ENCODE measurements at regions not wholly inside any gene's neighbourhood (a gene's known extent, or its start where the extent isn't known, plus 50 kb on each side); places are given as distances from the start of the nearest gene placed in this dataset.

DNA sequence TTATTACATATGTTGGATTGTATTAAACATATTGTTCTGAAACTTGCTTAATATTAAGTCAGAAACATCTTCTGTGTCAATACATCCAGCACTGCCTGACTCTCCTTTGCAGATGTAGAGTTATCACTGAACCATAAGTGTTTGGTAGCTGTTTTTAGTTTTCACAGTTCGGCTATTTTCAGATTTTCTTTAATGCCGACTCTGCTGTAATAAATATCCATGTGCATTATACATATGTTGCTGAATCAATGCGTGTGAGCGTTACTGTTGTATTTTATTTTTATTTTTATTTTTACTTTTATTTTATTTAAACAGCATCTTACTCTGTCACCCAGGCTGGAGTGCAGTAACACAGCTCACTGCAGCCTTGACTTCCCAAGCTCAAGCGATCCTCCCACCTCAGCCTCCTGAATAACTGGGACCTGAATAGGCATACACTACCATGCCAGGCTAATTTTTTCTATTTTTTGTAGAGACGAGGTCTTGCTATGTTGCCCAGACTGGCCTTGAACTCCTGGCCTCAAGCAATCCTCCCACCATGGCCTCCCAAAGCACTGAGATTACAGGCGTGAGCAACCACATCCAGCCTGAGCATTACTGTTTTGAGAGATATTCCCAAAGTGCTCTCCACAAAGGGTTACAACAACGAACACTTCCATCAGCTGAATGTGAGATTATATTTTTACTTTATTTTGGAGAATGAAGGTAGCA, 50.7 kb upstream of the NOCT start:
- ATAC-seq (no peak), DNase-seq (ENCODE audit: low spot score) (no peak)

DNA sequence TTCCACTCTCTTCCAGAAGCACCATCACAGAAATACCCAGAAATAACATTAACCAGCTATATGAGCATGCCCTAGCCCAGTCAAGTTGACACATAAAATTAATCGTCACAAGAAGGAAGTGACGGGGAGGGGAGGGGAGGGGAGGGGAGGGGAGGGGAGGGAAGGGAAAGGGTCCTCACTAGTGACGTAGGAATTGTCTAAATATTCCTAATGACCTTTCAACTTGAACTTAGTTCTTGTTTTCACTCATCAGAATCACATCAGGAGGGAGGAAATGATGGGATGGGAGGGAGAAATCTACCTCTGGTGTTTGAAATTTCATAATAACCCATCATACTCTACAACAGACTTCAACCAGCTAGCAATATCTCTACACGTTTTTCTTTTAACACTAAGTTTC, 52.2 kb upstream of the NOCT start:
- ATAC-seq (no peak), DNase-seq (ENCODE audit: low spot score) (no peak)
- intact Hi-C loops (cut with DNase I): no loop called here

More for the DNA sequence above, 50.7 kb upstream of the NOCT start:
- intact Hi-C loops (cut with DNase I): no loop called here

GRCh38 chr4:138961664-138962063, 53.9 kb upstream of the NOCT start:
- intact Hi-C loops (cut with DNase I): no loop called here
- ATAC-seq (peak; percentile 87), DNase-seq (ENCODE audit: low spot score) (no peak)

DNA sequence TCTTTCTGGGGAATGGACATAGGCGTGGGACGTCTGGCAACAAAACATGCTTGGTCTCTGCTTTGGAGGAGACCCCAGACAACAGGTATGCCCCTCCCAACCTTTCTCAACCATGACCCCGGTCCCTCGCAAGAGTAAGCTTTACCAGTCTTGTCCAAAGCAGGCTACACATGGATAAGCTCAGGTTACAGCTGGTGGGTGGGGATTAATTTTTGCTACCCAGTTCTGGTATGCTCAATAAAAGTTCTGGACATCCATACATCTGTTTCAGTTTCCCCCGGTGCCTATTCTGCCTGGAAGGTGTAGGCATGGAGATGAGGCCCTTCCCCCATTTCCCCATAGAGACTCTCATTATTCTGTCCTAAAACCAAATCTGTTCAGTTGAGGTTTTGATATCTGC, 54.5 kb upstream of the NOCT start:
- no peak for DNase-seq (ENCODE audit: low spot score)
- ATAC-seq: peak; percentile 45
- intact Hi-C loops (cut with DNase I): no loop called here

DNA sequence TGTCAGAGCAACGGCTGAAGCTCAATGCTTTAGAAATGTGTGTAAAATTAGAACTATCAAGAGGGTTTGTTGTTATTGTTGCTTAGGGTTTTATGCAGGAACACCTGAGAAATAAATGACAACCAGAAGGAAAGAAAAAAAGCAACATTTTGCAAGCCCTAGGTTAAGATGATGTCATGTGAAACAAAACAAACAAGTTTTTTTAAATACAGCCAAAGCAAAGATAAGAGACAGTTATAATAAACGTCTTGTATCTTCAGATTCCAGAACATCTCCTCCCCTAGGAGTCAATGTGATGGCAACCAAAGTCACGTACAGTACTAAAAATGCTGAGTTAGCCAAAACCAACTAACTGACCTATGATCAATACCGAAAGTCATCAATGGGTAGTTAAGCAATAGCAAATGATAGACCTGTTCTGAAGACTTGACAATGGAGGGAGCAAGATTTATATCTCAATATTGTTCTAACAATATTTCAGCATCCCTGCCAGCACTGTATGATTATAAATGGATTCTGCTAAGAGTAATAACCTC, 55.3 kb upstream of the NOCT start:
- intact Hi-C loops (cut with DNase I): no loop called here
- ATAC-seq (no peak), DNase-seq (ENCODE audit: low spot score) (no peak)

GRCh38 chr4:138959097-138959815, 56.3 kb upstream of the NOCT start:
- no peak for DNase-seq (ENCODE audit: low spot score)
- ATAC-seq: no peak
- intact Hi-C loops (cut with DNase I): no loop called here

- intact Hi-C loops (cut with DNase I): no loop called here
- no peak for ATAC-seq
Measured at GRCh38 chr4:138958519-138958918, 57.1 kb upstream of the NOCT start.

GRCh38 chr4:138957302-138957701, 58.3 kb upstream of the NOCT start:
- intact Hi-C loops (cut with DNase I): no loop called here
- DNase-seq (ENCODE audit: low spot score) (no peak), ATAC-seq (no peak)

More at GRCh38 chr4:138958519-138958918, 57.1 kb upstream of the NOCT start:
- DNase-seq (ENCODE audit: low spot score): no peak

DNA sequence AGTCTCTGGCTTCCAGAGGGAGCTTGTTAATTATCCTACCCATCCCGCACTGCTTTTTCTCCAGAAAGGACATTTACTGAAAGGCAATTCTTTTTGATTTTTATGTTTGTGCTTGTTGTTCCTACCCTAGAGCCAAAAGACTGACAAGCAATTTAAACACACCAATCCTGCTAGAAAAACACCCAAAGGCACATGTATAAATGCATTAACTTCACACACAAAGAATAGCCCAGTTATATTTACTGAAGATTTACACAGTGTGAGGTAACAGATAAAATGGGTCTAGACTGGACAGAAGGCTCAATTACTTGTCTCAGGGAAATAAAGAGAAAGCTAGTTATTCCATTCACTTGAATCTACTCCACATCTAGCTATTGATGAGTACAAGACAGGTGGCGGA, 61.2 kb upstream of the NOCT start:
- DNase-seq (ENCODE audit: low spot score) (no peak), ATAC-seq (peak; percentile 10)
- intact Hi-C loops (cut with DNase I): no loop called here

DNA sequence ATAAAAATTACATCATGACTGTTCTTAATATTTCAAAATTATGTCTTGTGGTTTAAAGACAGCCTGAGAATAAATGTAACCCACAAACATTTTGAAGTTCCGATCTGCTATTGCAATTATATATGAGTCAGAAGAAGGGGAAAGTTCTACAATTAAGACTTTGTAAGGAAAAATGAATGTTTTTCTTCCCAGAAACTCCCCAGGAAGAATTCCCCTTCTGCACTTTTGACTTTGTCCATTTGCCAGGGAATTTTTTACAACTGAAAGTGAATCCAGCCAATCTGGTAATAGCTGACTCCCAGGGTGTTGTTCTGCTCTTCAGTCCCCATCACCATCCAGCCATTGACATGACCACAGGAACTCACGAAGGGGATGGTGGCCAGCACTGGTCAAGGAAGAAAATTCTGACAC, 61.6 kb upstream of the NOCT start:
- no peak for DNase-seq (ENCODE audit: low spot score)
- intact Hi-C loops (cut with DNase I): no loop called here
- ATAC-seq: peak; percentile 90

- intact Hi-C loops (cut with DNase I): no loop called here
Measured at GRCh38 chr4:138952411-138952810, 63.2 kb upstream of the NOCT start.

GRCh38 chr4:138951764-138952163, 63.8 kb upstream of the NOCT start:
- DNase-seq (ENCODE audit: low spot score): no peak
- ATAC-seq: no peak
- intact Hi-C loops (cut with DNase I): no loop called here

More at GRCh38 chr4:138952411-138952810, 63.2 kb upstream of the NOCT start:
- DNase-seq (ENCODE audit: low spot score) (no peak), ATAC-seq (no peak)

GRCh38 chr4:138949866-138950265, 65.7 kb upstream of the NOCT start:
- intact Hi-C loops (cut with DNase I): no loop called here
- no peak for ATAC-seq

GRCh38 chr4:138948918-138949317, 66.7 kb upstream of the NOCT start:
- ATAC-seq (no peak), DNase-seq (ENCODE audit: low spot score) (no peak)
- intact Hi-C loops (cut with DNase I): no loop called here

More at GRCh38 chr4:138949866-138950265, 65.7 kb upstream of the NOCT start:
- no peak for DNase-seq (ENCODE audit: low spot score)

DNA sequence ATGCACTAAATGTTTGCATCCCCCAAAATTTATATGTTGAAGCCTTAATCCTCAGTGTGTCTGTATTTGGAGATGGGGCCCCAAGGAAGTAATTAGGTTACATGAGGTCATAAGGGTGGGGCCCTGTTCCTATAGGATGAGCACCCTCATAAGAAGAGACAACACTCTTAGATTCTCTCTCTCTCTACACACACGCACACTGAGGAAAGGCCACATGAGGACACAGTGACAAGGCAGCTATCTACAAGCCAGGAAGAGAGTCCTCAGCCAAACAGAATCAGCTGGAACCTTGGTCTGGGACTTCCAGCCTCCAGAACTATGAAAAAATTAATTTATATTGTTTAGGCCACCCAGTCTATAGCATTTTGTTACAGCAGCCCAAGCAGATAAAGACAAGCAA, 69.3 kb upstream of the NOCT start:
- no peak for ATAC-seq
- no peak for DNase-seq (ENCODE audit: low spot score)
- intact Hi-C loops (cut with DNase I): no loop called here

GRCh38 chr4:138945840-138946239, 69.7 kb upstream of the NOCT start:
- ATAC-seq (no peak), DNase-seq (ENCODE audit: low spot score) (no peak)
- intact Hi-C loops (cut with DNase I): no loop called here

- DNase-seq (ENCODE audit: low spot score) (no peak), ATAC-seq (no peak)
- intact Hi-C loops (cut with DNase I): no loop called here
Measured at GRCh38 chr4:138945401-138945800, 70.2 kb upstream of the NOCT start.

- ATAC-seq: no peak
- intact Hi-C loops (cut with DNase I): no loop called here
- DNase-seq (ENCODE audit: low spot score): no peak
Measured at GRCh38 chr4:138943893-138944292, 71.7 kb upstream of the NOCT start.

DNA sequence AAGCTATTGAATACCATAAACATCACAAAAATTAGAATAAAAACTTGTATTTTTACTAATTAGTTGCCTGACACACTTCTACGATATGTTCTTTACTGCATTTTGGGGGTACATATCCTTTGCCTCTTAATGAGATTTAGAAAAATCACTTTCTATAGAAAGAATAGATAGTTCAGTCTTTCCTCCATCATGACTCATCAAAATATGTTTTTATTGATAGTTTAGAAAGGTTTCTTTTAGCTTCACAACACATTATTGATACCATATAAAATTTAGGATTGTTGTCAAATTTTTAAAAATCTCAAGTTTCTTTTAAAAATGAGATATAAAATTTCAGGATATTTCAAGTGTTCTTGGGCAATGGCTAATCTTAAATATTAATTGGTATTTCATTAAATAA, 74.5 kb upstream of the NOCT start:
- DNase-seq (ENCODE audit: low spot score): no peak
- intact Hi-C loops (cut with DNase I): no loop called here
- ATAC-seq: no peak

DNA sequence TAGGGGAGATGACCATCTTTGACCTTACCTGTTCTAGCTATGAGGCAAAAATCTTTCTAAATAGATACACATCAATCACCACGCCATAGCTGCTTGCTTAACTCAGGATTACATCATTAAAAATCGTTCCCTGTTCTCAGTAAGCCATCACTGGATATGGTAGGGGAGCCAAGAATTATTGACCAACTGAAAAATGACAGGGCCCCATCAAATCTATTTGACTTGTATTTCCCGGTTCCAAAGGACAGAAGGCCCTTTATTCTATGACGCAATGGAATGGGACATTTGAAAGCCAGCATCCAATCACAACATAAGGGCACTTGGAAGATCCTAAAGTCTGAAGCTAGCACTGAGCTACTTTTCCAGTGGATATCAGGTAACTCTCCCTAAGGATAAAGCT, 75.6 kb upstream of the NOCT start:
- intact Hi-C loops (cut with DNase I): no loop called here
- ATAC-seq (no peak), DNase-seq (ENCODE audit: low spot score) (no peak)

DNA sequence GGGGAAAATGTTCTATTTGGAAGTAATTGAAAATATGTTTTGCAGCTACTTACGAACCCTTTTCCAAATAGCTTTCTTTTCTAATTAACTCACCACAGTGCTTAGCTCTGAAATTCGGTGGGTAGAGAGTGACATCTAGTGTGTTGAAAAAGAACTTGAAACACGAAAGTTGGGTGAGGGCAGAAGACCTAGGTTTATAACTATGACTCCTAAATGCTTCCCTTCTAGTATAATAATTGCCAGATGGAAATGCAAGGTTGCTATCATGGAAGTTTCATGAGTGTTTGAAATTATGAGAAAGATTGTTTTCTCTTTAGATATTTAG, 77.3 kb upstream of the NOCT start:
- intact Hi-C loops (cut with DNase I): no loop called here
- DNase-seq (ENCODE audit: low spot score) (no peak), ATAC-seq (peak; percentile 74)
